Activated CD8-positive, alpha-beta T cell treated with anti-CD3 and anti-CD28 coated beads for 36 hours (primary cell): ENCODE measurements at regions not wholly inside any gene's neighbourhood (a gene's known extent, or its start where the extent isn't known, plus 50 kb on each side); places are given as distances from the start of the nearest gene placed in this dataset.
A peak's percentile ranks its signal among the peaks of the same experiment; 100 is the strongest.

Source experiments
- ATAC-seq: fragments of 200-7000 bp; cut with Tn5 transposase; one replicate; pipeline ENCODE4 v1.10.0; 2021; ENCODE audit warnings: mild to moderate bottlenecking, moderate library complexity
- CTCF ChIA-PET: fragments of 350-600 bp; sonication (Branson Sonifier 250); formaldehyde crosslinking; loops from one replicate; lab custom pipeline; 2021; ENCODE audit warnings: antibody characterized with exemption; lab: Charles Lee
- POLR2A ChIA-PET: fragments of 350-600 bp; sonication (Branson Sonifier 250); formaldehyde crosslinking; loops from one replicate; lab custom pipeline; 2021; ENCODE audit warnings: antibody characterized with exemption; lab: Charles Lee
- DNase-seq: peaks from one replicate; pipeline ENCODE4 v3.0.0-alpha.2; 2020
- H3K27ac Mint-ChIP-seq: one replicate; pipeline ENCODE4 v1.8.0; 2021; ENCODE audit warnings: mild to moderate bottlenecking, mixed read lengths
- H3K27me3 Mint-ChIP-seq: one replicate; pipeline ENCODE4 v1.8.0; 2021; ENCODE audit warnings: mixed read lengths
- H3K36me3 Mint-ChIP-seq: one replicate; pipeline ENCODE4 v1.8.0; 2021; ENCODE audit warnings: low read depth, mixed read lengths
- H3K4me1 Mint-ChIP-seq: one replicate; pipeline ENCODE4 v1.8.0; 2021; ENCODE audit warnings: low read depth, mixed read lengths
- H3K4me3 Mint-ChIP-seq: one replicate; pipeline ENCODE4 v1.8.0; 2021; ENCODE audit warnings: mild to moderate bottlenecking, moderate library complexity, mixed read lengths
- H3K9me3 Mint-ChIP-seq: one replicate; pipeline ENCODE4 v1.8.0; 2021; ENCODE audit warnings: mixed read lengths
- intact Hi-C: fragments of 100-400 bp; cut with micrococcal nuclease; formaldehyde crosslinking; loops from one replicate; pipeline ENCODE4 v1.10.0; 2022
- TF ChIP-seq, protein P1 (sequence below): fragments of 200-600 bp; IDR thresholded peaks from one replicate; pipeline ENCODE4 v1.8.0; 2022; ENCODE audit warnings: antibody characterized with exemption, mild to moderate bottlenecking

DNA sequence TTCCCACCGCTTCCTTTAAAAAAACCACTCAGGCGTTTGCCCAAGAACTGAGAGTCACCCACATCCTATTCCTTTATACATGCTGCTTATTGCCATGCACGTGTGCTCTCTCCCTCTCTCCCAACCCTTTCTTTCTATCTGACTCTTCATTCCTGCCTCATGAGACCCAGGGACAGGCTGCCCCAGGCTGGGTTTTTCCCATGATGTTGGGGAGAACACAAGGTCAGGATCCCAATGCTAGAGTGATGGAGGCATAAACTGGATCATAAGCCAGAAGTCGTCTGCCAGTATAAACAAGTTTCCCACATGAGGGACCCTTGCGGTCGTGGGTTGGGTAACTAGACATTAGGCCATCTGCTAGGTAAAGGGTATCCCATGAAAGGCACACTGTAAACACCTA, 64.9 kb downstream of the CD2 start:
- Mint-ChIP-seq H3K36me3 (peaks cover 9% of the 10 kb centered on the region), H3K27ac (peak overlapping the region; percentile 7), H3K9me3 (peaks cover 2% of the 10 kb centered on the region), H3K4me3 (no peak overlapping the region), H3K4me1 (peaks cover 45% of the 10 kb centered on the region), H3K27me3 (no peaks in the 10 kb centered on the region)
- no peak for DNase-seq
- CTCF ChIA-PET = interaction anchor here (1.2 to 8.4 kb wide), 6 partner anchors 8 to 86 kb away, joined by 5 to 167 read pairs (median 14); partner anchors contain the start of gene CD2
- ATAC-seq = no peak
- POLR2A ChIA-PET = interaction anchor here (0.8 to 7.6 kb wide), 3 partner anchors 8 to 81 kb away, joined by 4 to 217 read pairs (median 64); no protein-coding TSS in a partner anchor
- intact Hi-C loops = loop anchor here (5.0 kb wide), 2 partner anchors 238 to 247 kb away; partner anchors contain the start of gene CD58
- TF ChIP-seq, protein P1, sequence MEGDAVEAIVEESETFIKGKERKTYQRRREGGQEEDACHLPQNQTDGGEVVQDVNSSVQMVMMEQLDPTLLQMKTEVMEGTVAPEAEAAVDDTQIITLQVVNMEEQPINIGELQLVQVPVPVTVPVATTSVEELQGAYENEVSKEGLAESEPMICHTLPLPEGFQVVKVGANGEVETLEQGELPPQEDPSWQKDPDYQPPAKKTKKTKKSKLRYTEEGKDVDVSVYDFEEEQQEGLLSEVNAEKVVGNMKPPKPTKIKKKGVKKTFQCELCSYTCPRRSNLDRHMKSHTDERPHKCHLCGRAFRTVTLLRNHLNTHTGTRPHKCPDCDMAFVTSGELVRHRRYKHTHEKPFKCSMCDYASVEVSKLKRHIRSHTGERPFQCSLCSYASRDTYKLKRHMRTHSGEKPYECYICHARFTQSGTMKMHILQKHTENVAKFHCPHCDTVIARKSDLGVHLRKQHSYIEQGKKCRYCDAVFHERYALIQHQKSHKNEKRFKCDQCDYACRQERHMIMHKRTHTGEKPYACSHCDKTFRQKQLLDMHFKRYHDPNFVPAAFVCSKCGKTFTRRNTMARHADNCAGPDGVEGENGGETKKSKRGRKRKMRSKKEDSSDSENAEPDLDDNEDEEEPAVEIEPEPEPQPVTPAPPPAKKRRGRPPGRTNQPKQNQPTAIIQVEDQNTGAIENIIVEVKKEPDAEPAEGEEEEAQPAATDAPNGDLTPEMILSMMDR = no peak

DNA sequence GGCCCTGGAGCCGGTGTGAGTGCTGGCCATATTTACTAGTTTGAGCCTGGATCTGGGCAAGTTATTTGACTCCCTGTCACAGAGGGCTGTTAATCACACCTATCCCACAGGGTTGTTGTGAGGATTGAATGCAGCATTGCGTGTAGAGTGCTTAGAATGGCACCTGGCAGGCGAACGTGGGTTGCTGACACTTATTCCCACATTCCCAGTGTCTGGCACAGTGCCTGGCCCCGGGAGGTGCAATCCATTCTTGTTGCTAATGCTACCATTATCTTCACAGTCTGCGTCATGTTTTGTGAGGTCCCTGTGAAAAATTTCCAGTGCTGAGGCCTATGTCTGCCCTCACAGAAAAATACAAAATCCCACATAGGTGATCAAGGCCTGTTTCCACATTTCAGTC, 66.1 kb downstream of the CD2 start:
- no peaks in the 10 kb centered on the region for H3K36me3 Mint-ChIP-seq
- H3K4me1 Mint-ChIP-seq = peaks cover 44% of the 10 kb centered on the region
- H3K4me3 Mint-ChIP-seq = no peak overlapping the region
- DNase-seq = no peak
- TF ChIP-seq, protein P1 = no peak
- ChIA-PET CTCF (interaction anchor here (0.7 to 8.4 kb wide), 3 partner anchors 18 to 83 kb away, joined by 3 to 167 read pairs (median 4); no protein-coding TSS in a partner anchor), POLR2A (no interaction called here)
- H3K9me3 Mint-ChIP-seq = no peaks in the 10 kb centered on the region
- no peak overlapping the region for H3K27ac Mint-ChIP-seq
- intact Hi-C loops = no loop called here
- H3K27me3 Mint-ChIP-seq = no peaks in the 10 kb centered on the region
- ATAC-seq = no peak

DNA sequence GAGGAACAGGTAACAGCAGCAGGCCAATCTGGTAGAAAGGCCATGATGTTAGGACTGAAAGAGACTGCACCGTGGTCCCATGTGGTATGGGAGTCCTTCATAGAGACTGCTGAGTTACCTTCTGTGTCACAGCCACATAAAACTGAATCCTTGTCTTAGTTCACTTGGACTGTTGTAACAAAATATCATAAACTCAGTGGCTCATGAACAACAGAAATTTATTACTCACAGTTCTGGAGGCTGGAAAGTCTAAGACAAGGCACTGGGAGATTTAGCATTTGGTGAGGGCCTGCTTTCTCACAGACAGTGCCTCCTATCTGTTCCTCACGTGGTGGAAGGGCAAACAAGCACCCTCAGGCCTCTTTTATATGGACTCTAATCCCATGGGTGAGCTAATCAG, 67.5 kb downstream of the CD2 start:
- Mint-ChIP-seq H3K27ac (no peak overlapping the region), H3K27me3 (no peaks in the 10 kb centered on the region), H3K4me3 (no peak overlapping the region), H3K9me3 (no peaks in the 10 kb centered on the region), H3K36me3 (peaks cover 1% of the 10 kb centered on the region), H3K4me1 (peaks cover 45% of the 10 kb centered on the region)
- intact Hi-C loops = no loop called here
- ChIA-PET POLR2A (no interaction called here), CTCF (interaction anchor here (1.1 kb wide), 1 partner anchor 52 kb away, joined by 3 read pairs; no protein-coding TSS in a partner anchor)
- DNase-seq = no peak
- TF ChIP-seq, protein P1 = no peak
- ATAC-seq = no peak

DNA sequence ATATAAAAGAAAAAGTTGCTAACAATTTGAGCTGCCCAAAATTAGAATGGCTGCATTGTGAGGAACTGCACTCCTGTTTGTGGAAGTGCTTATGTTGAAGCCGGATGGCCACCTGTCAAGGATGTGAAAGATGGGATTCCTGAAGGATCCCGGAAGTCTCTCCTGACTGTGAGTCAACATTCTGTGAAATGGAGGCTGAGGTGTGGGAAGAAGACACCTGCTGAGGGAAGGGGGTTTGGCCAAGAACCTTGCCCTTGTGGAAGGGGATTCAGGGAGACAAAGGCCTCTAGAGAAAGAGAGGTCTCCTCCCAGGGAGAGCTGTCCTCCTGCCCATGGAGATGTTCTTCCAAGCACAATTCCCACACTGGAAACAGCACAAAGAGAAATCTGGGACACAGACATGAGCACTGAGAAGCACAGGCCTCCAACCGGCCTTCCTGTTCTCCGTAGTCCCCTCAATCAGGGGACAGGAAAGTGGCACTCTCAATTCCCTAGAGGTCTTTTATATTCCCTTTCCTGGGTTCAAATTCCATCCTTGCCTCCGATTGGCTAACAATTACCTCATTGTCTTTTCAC, 70.5 kb downstream of the CD2 start:
- POLR2A ChIA-PET = interaction anchor here (1.2 to 9.4 kb wide), 6 partner anchors 10 to 86 kb away, joined by 3 to 139 read pairs (median 14); partner anchors contain the start of gene CD2
- no peak for DNase-seq
- intact Hi-C loops = no loop called here
- H3K27me3 Mint-ChIP-seq = no peaks in the 10 kb centered on the region
- ATAC-seq = no peak
- CTCF ChIA-PET = interaction anchor here (0.6 to 3.4 kb wide), 6 partner anchors 9 to 161 kb away, joined by 3 to 17 read pairs (median 6); no protein-coding TSS in a partner anchor
- peaks cover 21% of the 10 kb centered on the region for H3K36me3 Mint-ChIP-seq
- peak overlapping the region; percentile 97 for H3K27ac Mint-ChIP-seq
- peaks cover 10% of the 10 kb centered on the region for H3K9me3 Mint-ChIP-seq
- no peak overlapping the region for H3K4me3 Mint-ChIP-seq
- TF ChIP-seq, protein P1 = no peak
- peaks cover 47% of the 10 kb centered on the region for H3K4me1 Mint-ChIP-seq

DNA sequence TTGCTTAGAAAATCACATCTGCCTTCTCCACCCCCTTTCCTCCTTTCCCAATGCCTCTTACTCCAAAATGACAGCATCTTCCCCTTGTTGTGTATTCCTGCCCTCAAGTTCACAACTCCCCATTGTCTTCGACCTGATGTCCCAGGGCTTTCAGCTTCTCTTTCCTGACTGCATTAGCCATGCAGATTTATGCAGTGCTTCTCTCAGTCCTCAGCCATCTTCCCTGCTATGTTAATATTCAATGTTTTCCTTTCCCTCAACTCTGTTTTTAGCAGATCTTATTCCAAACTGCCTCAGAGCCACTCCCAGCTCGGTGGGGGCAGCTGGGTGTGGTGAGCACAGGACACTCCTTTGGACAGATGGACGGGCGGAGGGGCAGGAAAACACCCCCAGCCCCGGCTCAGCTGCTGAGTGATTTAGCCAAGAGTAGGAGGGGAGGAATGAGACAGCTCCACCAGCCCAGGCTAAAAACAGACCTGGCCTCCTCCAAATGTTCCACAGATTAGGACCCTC, 71.0 kb downstream of the CD2 start:
- no peak for ATAC-seq
- peak overlapping the region; percentile 97 for H3K27ac Mint-ChIP-seq
- ChIA-PET CTCF (interaction anchor here (1.2 to 3.4 kb wide), 5 partner anchors 9 to 87 kb away, joined by 3 to 17 read pairs (median 9); no protein-coding TSS in a partner anchor), POLR2A (interaction anchor here (1.0 to 9.4 kb wide), 6 partner anchors 15 to 87 kb away, joined by 3 to 139 read pairs (median 13); partner anchors contain the start of gene CD2)
- intact Hi-C loops = no loop called here
- H3K9me3 Mint-ChIP-seq = peaks cover 10% of the 10 kb centered on the region
- TF ChIP-seq, protein P1 = no peak
- no peaks in the 10 kb centered on the region for H3K27me3 Mint-ChIP-seq
- no peak for DNase-seq
- peaks cover 49% of the 10 kb centered on the region for H3K4me1 Mint-ChIP-seq
- peaks cover 21% of the 10 kb centered on the region for H3K36me3 Mint-ChIP-seq
- peak overlapping the region; percentile 76 for H3K4me3 Mint-ChIP-seq
